Neural cell (in vitro differentiated cells): ENCODE measurements at regions not wholly inside any gene's neighbourhood (a gene's known extent, or its start where the extent isn't known, plus 50 kb on each side); places are given as distances from the start of the nearest gene placed in this dataset.

Source experiments
- H2AFZ ChIP-seq: fragments of 200-600, 300-800 bp; sonication (generic), shearing (Covaris generic); 2 replicates; pipeline ENCODE4 v1.6.0; 2014; ENCODE audit warnings: low read depth, mild to moderate bottlenecking, antibody characterized with exemption, low read length, moderate library complexity
- H3F3A ChIP-seq: fragments of 200-600 bp; shearing (Covaris generic); 2 replicates; pipeline ENCODE4 v1.6.1; 2016; ENCODE audit warnings: mild to moderate bottlenecking, moderate library complexity, mixed read lengths, antibody characterized with exemption, low read length; ENCODE audit not compliant: insufficient read depth, poor library complexity, severe bottlenecking
- H3K27ac ChIP-seq: fragments of 200-600, 300-800 bp; sonication (generic), shearing (Covaris generic); 2 replicates; pipeline ENCODE4 v1.5.1; 2014; ENCODE audit warnings: mild to moderate bottlenecking, low read length, moderate library complexity
- H3K27me3 ChIP-seq: fragments of 300-800, 200-600 bp; sonication (generic), shearing (Covaris generic); 2 replicates; pipeline ENCODE4 v1.6.0; 2014; ENCODE audit warnings: mild to moderate bottlenecking, low read depth, low read length, moderate library complexity; ENCODE audit not compliant: insufficient read depth
- H3K36me3 ChIP-seq: fragments of 300-800, 200-600 bp; sonication (generic), shearing (Covaris generic); 2 replicates; pipeline ENCODE4 v1.5.1; 2014; ENCODE audit warnings: mild to moderate bottlenecking, antibody characterized with exemption, low read length, moderate library complexity; ENCODE audit not compliant: insufficient read depth
- H3K4me2 ChIP-seq: fragments of 300-800, 200-600 bp; sonication (generic), shearing (Covaris generic); 2 replicates; pipeline ENCODE4 v1.6.0; 2014; ENCODE audit warnings: mild to moderate bottlenecking, low read length
- H3K4me3 ChIP-seq: fragments of 300-800, 200-600 bp; sonication (generic), shearing (Covaris generic); 2 replicates; pipeline ENCODE4 v1.5.1; 2014; ENCODE audit warnings: mild to moderate bottlenecking, low read length, moderate library complexity
- H3K79me2 ChIP-seq: fragments of 200-600 bp; shearing (Covaris generic); replicated peaks from 2 replicates; pipeline ENCODE4 v1.6.0; 2014; ENCODE audit warnings: mild to moderate bottlenecking, low read length, moderate library complexity; ENCODE audit not compliant: insufficient read depth
- H3K9ac ChIP-seq: fragments of 300-800, 200-600 bp; sonication (generic), shearing (Covaris generic); 2 replicates; pipeline ENCODE4 v1.6.1; 2016; ENCODE audit warnings: mild to moderate bottlenecking, low read length, mixed read lengths
- H3K9me2 ChIP-seq: fragments of 200-600 bp; shearing (Covaris generic); 2 replicates; pipeline ENCODE4 v1.6.1; 2016; ENCODE audit warnings: mild to moderate bottlenecking, low read length, mixed read lengths; ENCODE audit not compliant: insufficient read depth
- H3K9me3 ChIP-seq: fragments of 200-600, 300-800 bp; sonication (generic), shearing (Covaris generic); 2 replicates; pipeline ENCODE4 v1.6.1; 2016; ENCODE audit warnings: mild to moderate bottlenecking, mixed run types, low read length, moderate library complexity, mixed read lengths
- H4K20me1 ChIP-seq: fragments of 200-600 bp; shearing (Covaris generic); 2 replicates; pipeline ENCODE4 v1.6.1; 2016; ENCODE audit warnings: mild to moderate bottlenecking, mixed run types; ENCODE audit not compliant: insufficient read depth
- CTCF ChIP-seq: fragments of 450-650 bp; IDR thresholded peaks from 2 replicates; pipeline ENCODE4 v1.5.1; 2014; ENCODE audit warnings: antibody characterized with exemption, mild to moderate bottlenecking, moderate library complexity; ENCODE audit not compliant: poor library complexity, severe bottlenecking
- EP300 ChIP-seq: fragments of 450-650 bp; conservative IDR thresholded peaks from 2 replicates; pipeline ENCODE4 v1.6.1; 2014; ENCODE audit warnings: antibody characterized with exemption, mild to moderate bottlenecking, moderate library complexity; ENCODE audit not compliant: poor library complexity, severe bottlenecking
- EZH2 ChIP-seq: fragments of 200-600, 300-800 bp; shearing (Covaris generic), sonication (generic); IDR thresholded peaks from 2 replicates; pipeline ENCODE4 v1.6.1; 2014; ENCODE audit warnings: antibody characterized with exemption, low read length, borderline replicate concordance, mild to moderate bottlenecking; ENCODE audit not compliant: insufficient read depth, poor library complexity, severe bottlenecking
- MXI1 ChIP-seq: fragments of 450-650 bp; conservative IDR thresholded peaks from 2 replicates; pipeline ENCODE4 v1.6.1; 2014; ENCODE audit warnings: antibody characterized with exemption, mild to moderate bottlenecking; ENCODE audit not compliant: poor library complexity, severe bottlenecking
- POLR2AphosphoS5 ChIP-seq: IDR thresholded peaks from 2 replicates; pipeline ENCODE4 v1.6.1; 2012
- RAD21 ChIP-seq: fragments of 450-650 bp; conservative IDR thresholded peaks from 2 replicates; pipeline ENCODE4 v1.6.1; 2014; ENCODE audit warnings: antibody characterized with exemption, mild to moderate bottlenecking, moderate library complexity
- REST ChIP-seq: IDR thresholded peaks from 2 replicates; pipeline ENCODE4 v1.6.1; 2012; ENCODE audit warnings: borderline replicate concordance
- SMC3 ChIP-seq: fragments of 450-650 bp; conservative IDR thresholded peaks from 2 replicates; pipeline ENCODE4 v1.6.1; 2014; ENCODE audit warnings: antibody characterized with exemption, mild to moderate bottlenecking, moderate library complexity; ENCODE audit not compliant: poor library complexity
- TAF1 ChIP-seq: IDR thresholded peaks from 2 replicates; pipeline ENCODE4 v1.6.1; 2012; ENCODE audit warnings: low read depth

DNA sequence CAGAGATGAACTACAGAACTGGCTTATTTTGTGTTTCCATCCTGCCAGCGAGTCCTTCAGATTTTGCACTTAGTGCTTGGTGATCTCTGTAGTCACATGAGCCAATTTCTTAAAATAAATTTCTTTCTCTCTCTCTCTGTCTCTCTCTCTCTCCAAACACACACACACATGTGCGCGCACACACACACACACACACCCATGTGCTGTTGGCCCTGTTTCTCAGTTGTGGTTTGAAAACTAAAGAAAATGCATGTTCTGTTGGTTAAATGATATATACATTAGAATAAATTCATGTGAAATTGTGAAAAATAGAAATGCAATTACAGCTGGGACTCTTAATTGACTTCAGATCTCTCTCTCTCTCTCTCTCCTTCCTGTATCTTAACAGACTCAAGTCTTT, 399.3 kb downstream of the FAT4 start:
- Histone ChIP-seq H3K36me3 (no peaks in the 10 kb centered on the region), H3K27ac (no peak overlapping the region), H3F3A (no peaks in the 10 kb centered on the region), H2AFZ (no peak overlapping the region), H4K20me1 (no peaks in the 10 kb centered on the region), H3K4me3 (no peak overlapping the region), H3K9me3 (no peaks in the 10 kb centered on the region), H3K9ac (no peak overlapping the region), H3K79me2 (no peaks in the 10 kb centered on the region), H3K4me2 (no peak overlapping the region), H3K27me3 (no peaks in the 10 kb centered on the region), H3K9me2 (no peaks in the 10 kb centered on the region)
- TF ChIP-seq REST (no peak), MXI1 (no peak), POLR2AphosphoS5 (no peak)

GRCh38 chr4:125714845-125715244, 400.1 kb downstream of the FAT4 start:
- H3K27me3 ChIP-seq: no peaks in the 10 kb centered on the region
- H3K27ac ChIP-seq: no peak overlapping the region
- no peak overlapping the region for H3K4me2 ChIP-seq
- H3K36me3 ChIP-seq: no peaks in the 10 kb centered on the region
- no peaks in the 10 kb centered on the region for H3K9me3 ChIP-seq
- no peaks in the 10 kb centered on the region for H3F3A ChIP-seq
- H3K79me2 ChIP-seq: no peaks in the 10 kb centered on the region
- no peaks in the 10 kb centered on the region for H4K20me1 ChIP-seq
- H3K9ac ChIP-seq: no peak overlapping the region
- TF ChIP-seq EP300: no peak
- TF ChIP-seq REST: no peak
- no peak for TF ChIP-seq MXI1
- TF ChIP-seq RAD21: no peak
- no peak for TF ChIP-seq EZH2
- no peak for TF ChIP-seq TAF1
- no peak for TF ChIP-seq POLR2AphosphoS5
- TF ChIP-seq CTCF: no peak
- TF ChIP-seq SMC3: no peak
- H2AFZ ChIP-seq: no peak overlapping the region
- no peaks in the 10 kb centered on the region for H3K9me2 ChIP-seq
- H3K4me3 ChIP-seq: no peak overlapping the region
